H9 (cell line): ENCODE measurements at regions not wholly inside any gene's neighbourhood (a gene's known extent, or its start where the extent isn't known, plus 50 kb on each side); places are given as distances from the start of the nearest gene placed in this dataset.

Experiments used
- DNase-seq: peaks from one replicate; pipeline ENCODE4 v3.0.0-alpha.2; 2017
- H2AFZ ChIP-seq: one replicate; pipeline ENCODE4 v1.6.1; 2013; ENCODE audit warnings: mild to moderate bottlenecking, low read length, control low read depth, moderate library complexity
- H2AK5ac ChIP-seq: 2 replicates; pipeline ENCODE4 v1.6.1; 2013; ENCODE audit warnings: low read length, control low read depth, mixed read lengths; ENCODE audit not compliant: insufficient read length
- H2BK120ac ChIP-seq: one replicate; pipeline ENCODE4 v1.6.1; 2013; ENCODE audit warnings: low read depth, mild to moderate bottlenecking, low read length, control low read depth, inconsistent platforms; ENCODE audit not compliant: poor library complexity, severe bottlenecking
- H2BK12ac ChIP-seq: 2 replicates; pipeline ENCODE4 v1.6.1; 2013; ENCODE audit warnings: low read length, control low read depth, mixed read lengths, low read depth; ENCODE audit not compliant: insufficient read length
- H2BK15ac ChIP-seq: 2 replicates; pipeline ENCODE4 v1.6.1; 2013; ENCODE audit warnings: low read depth, low read length, control low read depth
- H2BK20ac ChIP-seq: one replicate; pipeline ENCODE4 v1.6.1; 2013; ENCODE audit warnings: low read depth, mild to moderate bottlenecking, low read length, control low read depth, inconsistent platforms; ENCODE audit not compliant: poor library complexity, severe bottlenecking
- H2BK5ac ChIP-seq: 2 replicates; pipeline ENCODE4 v1.6.1; 2013; ENCODE audit warnings: low read length, control low read depth, mixed read lengths; ENCODE audit not compliant: insufficient read length
- H3K14ac ChIP-seq: 2 replicates; pipeline ENCODE4 v1.6.1; 2013; ENCODE audit warnings: low read length, control low read depth; ENCODE audit not compliant: insufficient read depth
- H3K18ac ChIP-seq: 2 replicates; pipeline ENCODE4 v1.6.1; 2013; ENCODE audit warnings: low read depth, mild to moderate bottlenecking, mixed read lengths, low read length, control low read depth; ENCODE audit not compliant: insufficient read length
- H3K23ac ChIP-seq: 2 replicates; pipeline ENCODE4 v1.6.1; 2013; ENCODE audit warnings: low read length, control low read depth, mixed read lengths, low read depth; ENCODE audit not compliant: insufficient read length
- H3K23me2 ChIP-seq: 2 replicates; pipeline ENCODE4 v1.6.1; 2013; ENCODE audit warnings: low read depth, mild to moderate bottlenecking, mixed read lengths, low read length, control low read depth; ENCODE audit not compliant: insufficient read length, poor library complexity, severe bottlenecking
- H3K27ac ChIP-seq: 2 replicates; pipeline ENCODE4 v1.5.1; 2013; ENCODE audit warnings: low read length, control low read depth, mixed read lengths, low read depth; ENCODE audit not compliant: insufficient read length
- H3K27me3 ChIP-seq: 2 replicates; pipeline ENCODE4 v1.6.1; 2013; ENCODE audit warnings: low read length, control low read depth, inconsistent platforms; ENCODE audit not compliant: insufficient read depth
- H3K4ac ChIP-seq: 2 replicates; pipeline ENCODE4 v1.6.1; 2013; ENCODE audit warnings: low read depth, mild to moderate bottlenecking, control low read depth, inconsistent platforms, low read length, moderate library complexity
- H3K4me1 ChIP-seq: 2 replicates; pipeline ENCODE4 v1.6.1; 2013; ENCODE audit warnings: low read length, control low read depth, inconsistent platforms; ENCODE audit not compliant: insufficient read depth
- H3K4me2 ChIP-seq: 2 replicates; pipeline ENCODE4 v1.6.1; 2013; ENCODE audit warnings: low read length, control low read depth, mixed read lengths; ENCODE audit not compliant: insufficient read length, insufficient read depth
- H3K56ac ChIP-seq: 2 replicates; pipeline ENCODE4 v1.6.1; 2013; ENCODE audit warnings: low read depth, mild to moderate bottlenecking, mixed read lengths, low read length, control low read depth; ENCODE audit not compliant: insufficient read length
- H3K79me1 ChIP-seq: 2 replicates; pipeline ENCODE4 v1.6.1; 2013; ENCODE audit warnings: low read depth, mild to moderate bottlenecking, moderate library complexity, low read length, control low read depth, inconsistent platforms; ENCODE audit not compliant: insufficient read depth, poor library complexity, severe bottlenecking
- H3K79me2 ChIP-seq: 2 replicates; pipeline ENCODE4 v1.6.1; 2013; ENCODE audit warnings: low read length, control low read depth, inconsistent platforms; ENCODE audit not compliant: insufficient read depth
- H3K9ac ChIP-seq: 2 replicates; pipeline ENCODE4 v1.6.1; 2013; ENCODE audit warnings: low read length, control low read depth, mixed read lengths; ENCODE audit not compliant: insufficient read length; ENCODE audit errors: extremely low read depth
- H3K9me3 ChIP-seq: one replicate; pipeline ENCODE4 v1.6.1; 2013; ENCODE audit warnings: low read depth, low read length, inconsistent platforms; ENCODE audit not compliant: control insufficient read depth
- H3T11ph ChIP-seq: one replicate; pipeline ENCODE4 v1.6.1; 2013; ENCODE audit warnings: mild to moderate bottlenecking, low read length, control low read depth, inconsistent platforms
- H4K20me1 ChIP-seq: one replicate; pipeline ENCODE4 v1.6.1; 2013; ENCODE audit not compliant: control insufficient read depth, insufficient read length, insufficient read depth
- H4K5ac ChIP-seq: 2 replicates; pipeline ENCODE4 v1.6.1; 2013; ENCODE audit warnings: low read depth, mild to moderate bottlenecking, mixed read lengths, low read length, control low read depth; ENCODE audit not compliant: insufficient read length
- H4K8ac ChIP-seq: replicated peaks from 2 replicates; pipeline ENCODE4 v1.6.1; 2013; ENCODE audit warnings: low read length, control low read depth, mixed read lengths, low read depth; ENCODE audit not compliant: insufficient read length
- H4K91ac ChIP-seq: 2 replicates; pipeline ENCODE4 v1.6.1; 2013; ENCODE audit warnings: low read depth, mild to moderate bottlenecking, moderate library complexity, mixed read lengths, low read length, control low read depth; ENCODE audit not compliant: insufficient read length
- H3K27ac Mint-ChIP-seq, 3 experiments: 2 replicates in 2 of 3; 3 replicates in 1 of 3; pipeline ENCODE4 v1.8.0; 2020 to 2021; ENCODE audit warnings: mixed read lengths in 3 of 3, mild to moderate bottlenecking in 1 of 3, moderate library complexity in 1 of 3
- H3K27me3 Mint-ChIP-seq: 2 replicates; pipeline ENCODE4 v1.8.0; 2021; ENCODE audit warnings: low read depth, mild to moderate bottlenecking, moderate library complexity, mixed read lengths
- H3K36me3 Mint-ChIP-seq, 3 experiments: 2 replicates in 2 of 3; 3 replicates in 1 of 3; pipeline ENCODE4 v1.8.0; 2020 to 2021; ENCODE audit warnings: low read depth in 3 of 3, mixed read lengths in 3 of 3; ENCODE audit not compliant: insufficient read depth in 1 of 3
- H3K4me1 Mint-ChIP-seq, 2 experiments: 2 replicates each; pipeline ENCODE4 v1.8.0; 2020; ENCODE audit warnings: mixed read lengths in 2 of 2
- H3K4me3 Mint-ChIP-seq, 2 experiments: 2 replicates in 1 of 2; 3 replicates in 1 of 2; pipeline ENCODE4 v1.8.0; 2020 to 2021; ENCODE audit warnings: mild to moderate bottlenecking in 2 of 2, mixed read lengths in 2 of 2, moderate library complexity in 1 of 2
- H3K9me3 Mint-ChIP-seq, 2 experiments: 2 replicates in 1 of 2; 3 replicates in 1 of 2; pipeline ENCODE4 v1.8.0; 2020; ENCODE audit warnings: mild to moderate bottlenecking in 2 of 2, mixed read lengths in 2 of 2, moderate library complexity in 1 of 2
- CTCF ChIP-seq: fragments of 200-600 bp; sonication (generic); conservative IDR thresholded peaks from 3 replicates; pipeline ENCODE4 v1.8.0; 2021; ENCODE audit warnings: antibody characterized with exemption, mild to moderate bottlenecking
- WGBS: extraction: QIAGEN DNeasy Blood & Tissue Kit; methylation state at CpG from one replicate; pipeline ENCODE4 v1.1.7; 2013; ENCODE audit warnings: missing lambda C conversion rate, low lambda C conversion rate, mixed read lengths; ENCODE audit not compliant: insufficient read length; ENCODE audit errors: extremely low coverage; 5-methylcytosine and 5-hydroxymethylcytosine counted together

- Histone ChIP-seq H3K18ac (no peak overlapping the region), H2BK5ac (no peak overlapping the region), H3K4me1 (no peaks in the 10 kb centered on the region), H3K27me3 (no peaks in the 10 kb centered on the region), H3T11ph (no peak overlapping the region), H3K27ac (no peak overlapping the region), H3K56ac (no peak overlapping the region), H3K4ac (no peak overlapping the region), H2BK15ac (no peak overlapping the region), H3K23ac (no peak overlapping the region), H3K23me2 (no peaks in the 10 kb centered on the region), H3K9ac (no peak overlapping the region), H2BK12ac (no peak overlapping the region), H4K5ac (no peak overlapping the region), H3K4me2 (no peak overlapping the region), H4K8ac (no peak overlapping the region), H2BK120ac (no peak overlapping the region), H2BK20ac (no peak overlapping the region), H2AK5ac (no peak overlapping the region), H3K9me3 (no peaks in the 10 kb centered on the region), H3K14ac (no peak overlapping the region), H3K79me2 (no peaks in the 10 kb centered on the region), H3K79me1 (no peaks in the 10 kb centered on the region), H2AFZ (no peak overlapping the region), H4K91ac (no peak overlapping the region), H4K20me1 (no peaks in the 10 kb centered on the region)
- peaks cover 2 to 10% (median 4%) of the 10 kb centered on the region in 3 experiments; a peak in 3 of 7 replicates for H3K36me3 Mint-ChIP-seq
- peaks cover 6 to 9% of the 10 kb centered on the region in 2 experiments for H3K9me3 Mint-ChIP-seq
- H3K27ac Mint-ChIP-seq, result peak overlapping the region in 1 of 3 experiments; percentile 21; a peak in 1 of 7 replicates
- no peaks in the 10 kb centered on the region for H3K4me1 Mint-ChIP-seq
- H3K4me3 Mint-ChIP-seq, result no peak overlapping the region
- no peak for DNase-seq
- WGBS, result no CpG with 5 or more reads among the region's 5 CpGs
- TF ChIP-seq CTCF, result no peak
- no peaks in the 10 kb centered on the region for H3K27me3 Mint-ChIP-seq
These were observed 75.1 kb downstream of the CRPPA start for GRCh38 chr7:16345979-16346958.
